Muscle of back (tissue), 3 donors: ENCODE measurements at regions not wholly inside any gene's neighbourhood (a gene's known extent, or its start where the extent isn't known, plus 50 kb on each side); places are given as distances from the start of the nearest gene placed in this dataset.
"Not testable (repeated sequence)": the region's sequence is repeated elsewhere in the genome, so short reads cannot be mapped to it uniquely, and the experiment has no call there.

ENCODE experiments used
- DNase-seq, 3 donors: peaks; one replicate each; pipeline versions ENCODE4 v3.0.0 to v3.0.0-alpha.2; 2013

GRCh38 chr16:29260683-29261426 is 145.7 kb downstream of the NPIPB11 start:
- not testable (repeated sequence) for DNase-seq

GRCh38 chr16:29259635-29260457 is 146.7 kb downstream of the NPIPB11 start:
- not testable (repeated sequence) for DNase-seq

DNA sequence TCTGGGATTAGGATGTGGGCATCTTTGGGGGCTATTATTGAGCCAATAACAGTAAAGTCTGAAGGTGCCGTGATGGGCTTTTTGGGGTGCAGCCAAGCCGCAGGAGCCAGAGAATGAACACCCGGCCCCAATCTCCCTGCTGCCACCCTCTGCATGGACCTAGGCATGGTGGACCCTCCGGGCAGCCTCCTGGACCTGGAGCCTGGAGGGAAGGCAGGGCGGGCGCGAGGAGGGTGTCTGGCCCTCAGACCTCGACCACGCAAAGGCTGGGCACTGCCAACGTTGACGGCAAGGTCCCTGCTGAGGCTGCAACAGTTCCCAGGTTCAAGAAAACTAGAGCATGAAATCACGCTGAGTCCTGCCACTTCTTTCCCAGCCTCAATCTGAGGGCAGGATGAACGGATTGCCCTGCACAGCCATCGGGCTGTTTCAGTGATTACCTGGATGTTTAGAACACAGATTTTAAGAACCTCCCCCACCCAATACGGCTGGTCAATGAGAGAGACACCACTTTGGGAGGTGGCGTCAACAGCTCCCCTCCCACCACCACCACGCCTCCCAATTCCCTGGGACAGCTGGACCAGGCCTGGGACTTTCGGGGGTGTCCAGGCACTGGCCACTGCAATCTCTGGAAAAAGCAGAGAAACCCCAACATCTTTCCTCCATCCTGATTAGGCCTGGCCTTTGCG is 147.4 kb downstream of the NPIPB11 start:
- not testable (repeated sequence) for DNase-seq

- DNase-seq = peak in 2 of 3 donors; percentile 48 to 58
Measured at GRCh38 chr16:29257419-29258336, 148.8 kb downstream of the NPIPB11 start.

DNA sequence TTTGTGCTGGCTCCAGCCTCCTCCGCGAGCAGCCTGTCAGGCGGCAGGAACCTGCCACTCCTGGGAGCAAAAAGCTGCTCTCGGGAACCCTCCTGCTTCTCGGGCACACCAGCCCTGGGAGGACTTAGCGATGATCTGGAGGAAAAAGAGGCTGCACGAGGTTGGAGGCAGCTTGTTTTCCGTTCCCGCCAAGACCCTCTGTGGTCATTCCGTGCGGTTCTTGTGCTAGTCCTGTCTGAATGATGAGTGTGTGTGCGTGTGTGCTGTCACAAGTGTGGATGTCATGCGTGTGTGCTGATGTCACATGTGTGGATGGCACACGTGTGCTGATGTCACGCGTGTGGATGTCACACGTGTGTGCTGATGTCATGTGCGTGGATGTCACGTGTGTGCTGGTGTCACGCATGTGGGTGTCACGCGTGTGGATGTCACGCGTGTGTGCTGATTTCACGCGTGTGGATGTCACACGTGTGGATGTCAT is 150.0 kb downstream of the NPIPB11 start:
- no peak for DNase-seq

GRCh38 chr16:29255957-29256356 is 150.6 kb downstream of the NPIPB11 start:
- not testable (repeated sequence) for DNase-seq

DNA sequence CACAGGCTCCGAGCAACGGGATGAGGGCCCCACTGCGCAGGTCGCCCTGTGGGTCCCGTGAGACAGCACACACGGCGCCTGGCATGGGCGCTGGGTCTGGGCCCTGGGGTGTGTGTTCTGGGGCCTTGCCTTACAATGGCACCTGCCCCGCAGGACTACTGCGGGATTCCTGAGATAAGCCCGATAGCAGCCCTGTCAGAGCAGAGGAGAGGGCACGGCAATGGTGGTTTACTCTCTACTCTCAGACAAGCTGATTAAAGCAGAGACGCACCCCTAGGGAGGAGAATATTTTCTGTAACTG is 151.1 kb downstream of the NPIPB11 start:
- not testable (repeated sequence) for DNase-seq

GRCh38 chr16:29254676-29255495 is 151.6 kb downstream of the NPIPB11 start:
- DNase-seq = no peak

GRCh38 chr16:29253716-29254590 is 152.6 kb downstream of the NPIPB11 start:
- not testable (repeated sequence) for DNase-seq

DNA sequence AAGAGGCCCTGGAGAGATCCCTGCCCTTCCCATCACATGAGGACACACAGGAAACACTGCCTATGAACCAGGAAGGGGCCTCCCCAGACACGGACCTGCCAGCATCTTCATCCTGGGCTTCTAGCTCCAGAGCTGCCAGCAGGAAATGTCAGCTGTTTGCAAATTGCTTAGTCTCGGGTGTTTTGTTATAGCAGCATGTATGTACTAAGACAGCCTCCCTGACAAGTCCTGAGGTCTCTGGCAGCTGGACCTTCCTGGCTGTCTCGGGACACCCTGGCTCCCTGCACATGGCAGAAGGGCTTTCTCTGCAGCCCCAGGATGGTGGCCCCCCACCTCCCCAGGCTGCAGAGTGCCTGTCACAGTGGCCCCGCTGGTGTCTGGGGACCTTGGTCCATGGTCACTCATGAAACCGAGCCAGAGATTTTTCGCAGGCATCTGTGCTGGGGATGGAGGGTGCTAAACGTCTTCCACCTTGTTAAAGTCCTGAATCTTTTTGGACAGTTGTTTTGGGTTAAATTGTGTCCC is 153.4 kb downstream of the NPIPB11 start:
- not testable (repeated sequence) for DNase-seq

DNA sequence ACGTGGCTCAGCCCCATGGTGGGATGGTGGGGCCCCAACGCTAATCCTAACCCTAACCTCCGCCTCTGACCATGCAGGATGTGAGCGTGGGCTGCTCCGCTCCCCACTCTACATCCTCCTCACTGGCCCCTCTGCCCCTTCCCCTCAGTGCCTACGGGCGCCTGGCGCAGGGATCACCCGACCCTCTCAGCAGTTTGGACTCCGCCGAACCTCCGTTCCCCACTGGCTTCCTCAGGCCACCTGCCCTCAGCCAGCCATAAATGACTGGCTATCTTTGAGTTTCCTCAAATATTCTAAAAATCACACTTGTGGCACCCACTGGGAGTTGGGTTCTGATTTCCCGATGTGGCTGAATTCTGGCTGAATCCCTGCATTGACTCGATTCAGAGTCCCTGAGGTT is 154.2 kb downstream of the NPIPB11 start:
- DNase-seq = not testable (repeated sequence)

- not testable (repeated sequence) for DNase-seq
Measured at GRCh38 chr16:29251571-29252011, 154.9 kb downstream of the NPIPB11 start.

- DNase-seq = not testable (repeated sequence)
Measured at GRCh38 chr16:29250923-29251434, 155.5 kb downstream of the NPIPB11 start.

- DNase-seq = not testable (repeated sequence)
Measured at GRCh38 chr16:29250469-29250868, 156.0 kb downstream of the NPIPB11 start.

DNA sequence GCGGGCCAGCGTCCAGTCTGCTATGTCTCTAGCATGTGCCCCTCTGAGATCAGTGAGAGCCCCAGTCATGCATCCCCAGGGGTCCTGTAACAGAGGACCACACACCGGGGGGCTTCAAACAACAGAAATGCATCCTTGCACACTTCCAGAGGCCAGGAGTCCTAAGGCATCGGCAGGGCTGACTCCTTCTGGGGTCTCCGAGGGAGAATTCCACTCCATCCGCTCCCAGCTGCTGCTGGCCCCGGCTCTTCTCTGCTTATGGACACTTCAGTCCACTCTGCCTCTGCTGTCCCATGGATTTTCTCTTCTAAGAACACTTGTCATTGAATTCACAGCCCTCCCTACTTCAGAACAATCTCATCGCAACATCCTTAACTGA is 157.6 kb downstream of the NPIPB11 start:
- peak in 1 of 3 donors; percentile 71 for DNase-seq

DNA sequence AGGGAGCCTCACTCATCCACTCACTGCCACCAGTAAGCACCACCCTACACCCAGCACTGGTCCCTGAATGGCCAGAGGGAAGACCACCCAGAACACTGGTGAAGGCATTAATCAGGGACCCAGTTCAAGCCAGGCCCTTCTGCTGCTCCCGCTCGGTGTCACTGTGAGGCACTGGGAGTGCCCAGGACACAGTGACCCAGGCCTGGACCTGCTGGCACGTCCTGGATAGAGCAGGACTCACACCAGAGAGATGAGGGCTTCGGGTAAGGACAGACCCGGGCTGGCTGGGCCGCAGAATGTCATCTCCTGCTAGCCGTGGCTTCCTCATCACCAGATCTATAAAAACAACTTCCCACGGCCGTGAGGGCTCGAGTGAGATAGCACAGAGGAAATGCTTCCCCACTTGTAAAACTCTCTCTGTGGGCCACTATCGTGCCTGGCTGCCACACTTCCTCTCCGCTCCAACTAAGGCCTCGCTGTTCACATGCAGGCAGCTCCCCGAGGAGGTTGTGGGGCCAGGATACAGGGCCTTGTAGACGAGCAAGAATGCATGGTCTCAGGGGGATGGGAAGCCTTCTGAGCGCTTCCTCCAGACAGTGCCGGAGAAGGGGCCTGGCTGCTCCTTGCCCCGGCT is 158.1 kb downstream of the NPIPB11 start:
- DNase-seq = peak in 1 of 3 donors; percentile 69

- DNase-seq = not testable (repeated sequence)
Measured at GRCh38 chr16:29246091-29246490, 160.4 kb downstream of the NPIPB11 start.

- no peak for DNase-seq
Measured at GRCh38 chr16:29237971-29238370, 168.5 kb downstream of the NPIPB11 start.
